ENCODE measurements at regions not wholly inside any gene's neighbourhood (a gene's known extent, or its start where the extent isn't known, plus 50 kb on each side); places are given as distances from the start of the nearest gene placed in this dataset.

GRCh38 chr3:182198345-182198744 is 486.6 kb downstream of the SOX2 start:
- TF ChIP-seq CTCF (IDR thresholded peaks at IDR 0.05) = no peak
- TF ChIP-seq POLR2AphosphoS5 (IDR thresholded peaks at IDR 0.05; ENCODE audit: insufficient read depth in 1 of 2, low read depth in 1 of 2) = no peak
- TF ChIP-seq POLR2A (IDR thresholded peaks at IDR 0.05) = no peak
- no peaks in the 10 kb centered on the region for H3K36me3 ChIP-seq
- DNase-seq (ENCODE audit: extremely low spot score in 2 of 2) = no peak
- intact Hi-C loops (cut with DNase I) = no loop called here
- H3K27me3 ChIP-seq = no peaks in the 10 kb centered on the region
- H3K9me3 ChIP-seq = no peaks in the 10 kb centered on the region
- no peaks in the 10 kb centered on the region for H3K4me1 ChIP-seq
- no peak overlapping the region for H3K4me3 ChIP-seq
- H3K27ac ChIP-seq = no peak overlapping the region

- intact Hi-C loops (cut with DNase I) = no loop called here
- no peaks in the 10 kb centered on the region for H3K4me1 ChIP-seq
- H3K36me3 ChIP-seq = no peaks in the 10 kb centered on the region
- no peaks in the 10 kb centered on the region for H3K27me3 ChIP-seq
- TF ChIP-seq CTCF (IDR thresholded peaks at IDR 0.05) = no peak
- no peak for TF ChIP-seq POLR2A (IDR thresholded peaks at IDR 0.05)
- no peak for TF ChIP-seq POLR2AphosphoS5 (IDR thresholded peaks at IDR 0.05; ENCODE audit: insufficient read depth in 1 of 2, low read depth in 1 of 2)
- DNase-seq (ENCODE audit: extremely low spot score in 2 of 2) = no peak
- H3K27ac ChIP-seq = no peak overlapping the region
- H3K4me3 ChIP-seq = no peak overlapping the region
- no peaks in the 10 kb centered on the region for H3K9me3 ChIP-seq
Measured at GRCh38 chr3:182201456-182202168, 489.9 kb downstream of the SOX2 start.

DNA sequence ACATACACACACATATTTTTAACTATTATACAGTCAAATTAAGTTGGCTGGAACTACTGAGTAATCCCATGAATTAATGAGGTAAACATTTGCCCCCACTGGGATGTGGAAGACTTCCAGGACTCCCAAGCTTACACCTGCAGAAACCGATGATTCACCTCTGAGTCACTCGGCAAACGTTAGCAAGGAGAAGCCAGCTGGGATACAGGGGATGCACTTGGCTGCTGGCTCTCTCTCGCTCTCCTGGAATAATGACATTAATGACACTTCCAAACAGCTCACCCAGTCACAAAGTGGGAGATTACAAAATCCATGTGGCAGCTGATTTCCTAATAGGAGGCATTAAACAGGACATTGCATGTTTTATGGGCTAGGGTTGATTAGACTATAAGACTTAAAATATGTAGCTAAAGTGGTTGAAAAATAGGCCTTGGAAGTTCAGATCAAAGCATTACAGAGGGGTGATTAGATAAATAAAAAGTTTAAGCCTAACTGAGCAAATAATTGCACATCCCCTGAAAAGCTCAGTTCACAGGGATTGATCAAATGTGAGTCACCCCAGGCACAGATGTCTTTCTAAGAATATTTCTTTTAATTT is 500.9 kb downstream of the SOX2 start:
- Histone ChIP-seq H3K27ac (no peak overlapping the region), H3K4me1 (no peaks in the 10 kb centered on the region), H3K27me3 (no peaks in the 10 kb centered on the region), H3K4me3 (no peak overlapping the region), H3K9me3 (no peaks in the 10 kb centered on the region), H3K36me3 (no peaks in the 10 kb centered on the region)
- TF ChIP-seq CTCF (IDR thresholded peaks at IDR 0.05) (no peak), POLR2A (IDR thresholded peaks at IDR 0.05) (no peak), POLR2AphosphoS5 (IDR thresholded peaks at IDR 0.05; ENCODE audit: insufficient read depth in 1 of 2, low read depth in 1 of 2) (peak in 1 of 2 donors; percentile 79)
- intact Hi-C loops (cut with DNase I) = no loop called here
- no peak for DNase-seq (ENCODE audit: extremely low spot score in 2 of 2)

DNA sequence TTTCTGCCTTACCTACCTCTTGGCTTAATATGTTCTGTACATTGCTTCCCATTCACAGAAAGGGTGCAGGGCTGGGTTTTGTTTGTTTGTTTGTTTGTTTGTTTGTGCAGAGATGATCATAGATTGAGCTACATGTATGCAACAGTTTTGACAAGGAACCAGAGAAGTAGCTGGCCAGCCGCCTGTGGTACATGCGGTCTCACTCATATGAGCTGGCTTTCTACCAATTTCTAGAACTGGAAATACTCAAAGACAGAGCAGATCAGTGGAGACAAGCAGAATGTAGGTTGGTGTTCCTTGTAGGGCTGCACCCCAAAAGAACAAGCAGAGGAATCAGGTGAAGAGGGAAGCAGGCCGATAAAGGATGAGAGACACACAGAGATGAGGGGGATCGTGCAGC is 502.7 kb downstream of the SOX2 start:
- H3K27me3 ChIP-seq = no peaks in the 10 kb centered on the region
- no peak for DNase-seq (ENCODE audit: extremely low spot score in 2 of 2)
- no peak overlapping the region for H3K27ac ChIP-seq
- no peaks in the 10 kb centered on the region for H3K36me3 ChIP-seq
- TF ChIP-seq POLR2AphosphoS5 (IDR thresholded peaks at IDR 0.05; ENCODE audit: insufficient read depth in 1 of 2, low read depth in 1 of 2) (no peak), CTCF (IDR thresholded peaks at IDR 0.05) (no peak)
- intact Hi-C loops (cut with DNase I) = no loop called here
- no peak overlapping the region for H3K4me3 ChIP-seq
- H3K4me1 ChIP-seq = no peaks in the 10 kb centered on the region
- no peaks in the 10 kb centered on the region for H3K9me3 ChIP-seq

DNA sequence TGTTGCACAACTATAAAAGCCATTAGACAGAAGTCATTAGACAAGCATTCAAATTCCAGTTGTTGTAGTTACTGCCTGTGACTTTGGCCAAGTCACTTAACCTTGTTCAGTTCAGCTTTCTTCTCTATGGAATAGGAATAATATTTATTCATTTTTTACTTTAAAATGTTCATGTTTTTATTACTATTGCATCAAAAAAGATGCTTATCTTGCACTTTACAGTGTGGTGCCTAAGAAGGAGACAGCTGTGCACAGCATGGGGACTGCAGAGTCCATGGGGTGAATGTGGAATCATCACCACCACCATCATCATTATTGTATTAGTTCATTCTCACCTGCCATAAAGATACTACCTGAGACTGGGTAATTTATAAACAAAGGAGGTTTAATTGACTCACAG is 504.2 kb downstream of the SOX2 start:
- Histone ChIP-seq H3K36me3 (no peaks in the 10 kb centered on the region), H3K4me3 (no peak overlapping the region), H3K4me1 (no peaks in the 10 kb centered on the region), H3K9me3 (no peaks in the 10 kb centered on the region), H3K27ac (no peak overlapping the region), H3K27me3 (no peaks in the 10 kb centered on the region)
- TF ChIP-seq POLR2AphosphoS5 (IDR thresholded peaks at IDR 0.05; ENCODE audit: insufficient read depth in 1 of 2, low read depth in 1 of 2) (no peak), POLR2A (IDR thresholded peaks at IDR 0.05) (no peak), CTCF (IDR thresholded peaks at IDR 0.05) (no peak)
- no peak for DNase-seq (ENCODE audit: extremely low spot score in 2 of 2)
- intact Hi-C loops (cut with DNase I) = no loop called here

All from vagina (tissue), 2 donors.